Brain microvascular endothelial cell (primary cell): ENCODE measurements at regions not wholly inside any gene's neighbourhood (a gene's known extent, or its start where the extent isn't known, plus 50 kb on each side); places are given as distances from the start of the nearest gene placed in this dataset.

Experiments used
- DNase-seq: peaks from one replicate; pipeline ENCODE4 v3.0.0-alpha.2; 2020
- H3K27ac ChIP-seq: fragments of 250-450 bp; sonication (Bioruptor Pico); 2 replicates; pipeline ENCODE4 v1.5.1; 2020; ENCODE audit warnings: mild to moderate bottlenecking, moderate library complexity
- H3K27me3 ChIP-seq: fragments of 250-450 bp; sonication (Bioruptor Pico); replicated peaks from 2 replicates; pipeline ENCODE4 v1.5.1; 2020; ENCODE audit warnings: mild to moderate bottlenecking
- H3K36me3 ChIP-seq: fragments of 250-450 bp; sonication (Bioruptor Pico); replicated peaks from 2 replicates; pipeline ENCODE4 v1.5.1; 2020; ENCODE audit warnings: mild to moderate bottlenecking
- H3K4me3 ChIP-seq: 2 replicates; pipeline ENCODE4 v1.5.1; 2011; ENCODE audit warnings: low read depth, mild to moderate bottlenecking, control low read depth, low read length, moderate library complexity
- CTCF ChIP-seq: IDR thresholded peaks from 2 replicates; pipeline ENCODE4 v1.5.1; 2011; ENCODE audit warnings: low read depth, mild to moderate bottlenecking, moderate library complexity, low read length, control low read depth, inconsistent platforms; ENCODE audit errors: missing control alignments
- in situ Hi-C: cut with HindIII; loops from 2 replicates; pipeline ENCODE4 v1.10.0; 2017; ENCODE audit warnings: low sequenced_read_pairs, low pct_ligation_motif_present

GRCh38 chr12:14188744-14189143, 176.7 kb upstream of the ATF7IP start:
- H3K27me3 ChIP-seq = no peaks in the 10 kb centered on the region

GRCh38 chr12:14190694-14191093, 174.8 kb upstream of the ATF7IP start:
- no peak overlapping the region for H3K4me3 ChIP-seq
- H3K27me3 ChIP-seq = no peaks in the 10 kb centered on the region
- no peak for TF ChIP-seq CTCF
- no peak overlapping the region for H3K27ac ChIP-seq
- in situ Hi-C loops = no loop called here
- no peaks in the 10 kb centered on the region for H3K36me3 ChIP-seq
- no peak for DNase-seq

More at GRCh38 chr12:14188744-14189143, 176.7 kb upstream of the ATF7IP start:
- in situ Hi-C loops = no loop called here
- no peak for TF ChIP-seq CTCF
- Histone ChIP-seq H3K4me3 (no peak overlapping the region), H3K27ac (no peak overlapping the region), H3K36me3 (no peaks in the 10 kb centered on the region)
- DNase-seq = no peak

- no peaks in the 10 kb centered on the region for H3K36me3 ChIP-seq
These were observed 173.9 kb upstream of the ATF7IP start for GRCh38 chr12:14191612-14192011.

GRCh38 chr12:14193639-14194038, 171.8 kb upstream of the ATF7IP start:
- DNase-seq = no peak
- TF ChIP-seq CTCF = no peak
- no peaks in the 10 kb centered on the region for H3K27me3 ChIP-seq
- in situ Hi-C loops = no loop called here
- H3K4me3 ChIP-seq = no peak overlapping the region
- H3K27ac ChIP-seq = no peak overlapping the region
- H3K36me3 ChIP-seq = no peaks in the 10 kb centered on the region

More at GRCh38 chr12:14191612-14192011, 173.9 kb upstream of the ATF7IP start:
- no peak for DNase-seq
- Histone ChIP-seq H3K27ac (no peak overlapping the region), H3K27me3 (no peaks in the 10 kb centered on the region), H3K4me3 (no peak overlapping the region)
- in situ Hi-C loops = no loop called here
- TF ChIP-seq CTCF = no peak

GRCh38 chr12:14194572-14194971, 170.9 kb upstream of the ATF7IP start:
- no peak overlapping the region for H3K27ac ChIP-seq
- no peak for DNase-seq
- no peak overlapping the region for H3K4me3 ChIP-seq
- no peaks in the 10 kb centered on the region for H3K36me3 ChIP-seq
- no peak for TF ChIP-seq CTCF
- in situ Hi-C loops = no loop called here
- H3K27me3 ChIP-seq = no peaks in the 10 kb centered on the region

- H3K4me3 ChIP-seq = no peak overlapping the region
- DNase-seq = no peak
- no peak overlapping the region for H3K27ac ChIP-seq
- in situ Hi-C loops = no loop called here
- no peaks in the 10 kb centered on the region for H3K27me3 ChIP-seq
- TF ChIP-seq CTCF = no peak
- H3K36me3 ChIP-seq = no peaks in the 10 kb centered on the region
These were observed 165.9 kb upstream of the ATF7IP start for GRCh38 chr12:14199455-14200198.
